ENCODE measurements at regions not wholly inside any gene's neighbourhood (a gene's known extent, or its start where the extent isn't known, plus 50 kb on each side); places are given as distances from the start of the nearest gene placed in this dataset.

DNA sequence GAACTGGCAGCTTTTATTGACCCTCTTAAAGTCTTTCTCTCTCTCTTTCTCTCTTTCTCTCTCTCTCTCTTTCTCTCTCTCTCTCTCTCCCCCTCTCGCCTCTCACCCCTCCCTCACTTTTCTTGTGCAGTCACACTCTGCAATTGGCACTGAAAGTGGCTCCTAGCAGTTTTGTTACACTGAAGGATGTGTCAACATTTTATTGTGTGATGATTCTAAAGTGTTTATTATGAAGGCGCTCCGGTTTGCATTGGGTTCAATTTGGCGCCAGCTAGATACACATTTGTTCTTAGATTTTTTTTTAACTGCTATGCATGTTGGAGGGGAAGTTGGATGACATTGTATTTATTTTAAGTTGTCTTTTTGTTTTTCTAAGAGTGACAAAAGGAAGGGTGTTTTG is 64.0 kb upstream of the CHRM3 start:
- DNase-seq (ENCODE audit: low spot score) = no peak
- no peak for ATAC-seq
- intact Hi-C loops (cut with DNase I) = no loop called here

- ATAC-seq (no peak), DNase-seq (ENCODE audit: low spot score) (no peak)
- intact Hi-C loops (cut with DNase I) = no loop called here
Observed at GRCh38 chr1:239321877-239322276, 64.5 kb upstream of the CHRM3 start.

- ATAC-seq = no peak
- DNase-seq (ENCODE audit: low spot score) = no peak
- intact Hi-C loops (cut with DNase I) = no loop called here
Observed at GRCh38 chr1:239317948-239318347, 68.4 kb upstream of the CHRM3 start.

DNA sequence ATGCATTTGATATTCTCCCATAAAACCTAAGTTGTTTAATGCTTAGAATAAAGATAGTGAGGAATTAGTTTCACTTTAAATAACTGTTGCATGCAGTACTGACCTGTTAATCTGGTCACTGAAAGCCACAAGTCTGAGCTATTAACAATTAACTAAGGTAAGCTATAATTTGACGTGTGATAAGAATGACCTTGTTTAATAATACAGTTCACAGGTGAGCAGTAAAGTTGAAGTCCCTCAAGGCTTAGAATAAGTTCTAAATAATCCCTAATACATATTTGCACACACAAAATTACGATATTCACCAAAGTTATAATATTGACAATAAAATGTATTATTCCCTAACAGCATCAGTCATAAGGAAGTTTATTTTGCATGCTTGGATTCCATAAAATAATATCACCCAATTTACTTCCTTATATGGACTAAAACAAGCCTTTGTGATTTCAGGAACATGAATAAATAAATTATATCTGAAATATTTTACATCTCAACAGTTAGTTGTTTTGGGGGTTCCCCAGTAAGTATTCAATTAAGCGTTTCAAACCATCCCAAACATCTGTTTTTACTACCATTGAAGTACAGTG is 70.6 kb upstream of the CHRM3 start:
- ATAC-seq = no peak
- intact Hi-C loops (cut with DNase I) = no loop called here
- DNase-seq (ENCODE audit: low spot score) = no peak

- intact Hi-C loops (cut with DNase I) = no loop called here
- DNase-seq (ENCODE audit: low spot score) (no peak), ATAC-seq (no peak)
Observed at GRCh38 chr1:239311331-239311730, 75.0 kb upstream of the CHRM3 start.

DNA sequence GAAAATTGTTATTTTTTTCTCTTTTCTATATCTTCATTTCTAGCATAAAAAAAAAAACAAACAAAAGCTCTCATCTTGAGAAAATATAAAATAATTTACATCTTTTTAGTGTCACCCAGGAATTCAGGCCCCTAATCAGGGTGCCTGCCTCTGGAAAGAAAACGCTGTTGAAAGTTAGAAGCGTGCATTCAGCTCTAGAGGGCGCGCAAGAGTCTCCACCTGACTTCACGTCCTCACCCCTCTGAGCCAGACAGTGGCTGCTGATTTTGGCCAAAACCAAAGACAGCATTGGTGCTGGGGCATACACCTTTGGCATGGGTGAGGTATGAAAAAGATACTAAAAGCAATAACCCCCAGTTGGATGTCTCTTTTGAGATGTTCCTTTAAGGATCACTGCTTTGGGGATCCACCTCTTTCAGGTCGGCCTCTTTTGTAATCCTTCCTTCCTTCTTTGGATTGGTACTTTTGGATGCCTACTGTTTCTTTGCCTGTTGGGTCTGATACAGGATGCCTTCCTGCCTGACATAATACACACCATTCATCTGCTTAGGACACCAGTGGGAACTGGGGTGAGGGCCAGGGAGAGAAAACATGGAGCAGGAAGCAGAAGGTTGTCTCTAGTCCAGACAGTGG is 77.6 kb upstream of the CHRM3 start:
- ATAC-seq = no peak

GRCh38 chr1:239307886-239308285 is 78.5 kb upstream of the CHRM3 start:
- DNase-seq (ENCODE audit: low spot score) = no peak
- ATAC-seq = no peak
- intact Hi-C loops (cut with DNase I) = no loop called here

More for the DNA sequence above, 77.6 kb upstream of the CHRM3 start:
- no peak for DNase-seq (ENCODE audit: low spot score)
- intact Hi-C loops (cut with DNase I) = no loop called here

DNA sequence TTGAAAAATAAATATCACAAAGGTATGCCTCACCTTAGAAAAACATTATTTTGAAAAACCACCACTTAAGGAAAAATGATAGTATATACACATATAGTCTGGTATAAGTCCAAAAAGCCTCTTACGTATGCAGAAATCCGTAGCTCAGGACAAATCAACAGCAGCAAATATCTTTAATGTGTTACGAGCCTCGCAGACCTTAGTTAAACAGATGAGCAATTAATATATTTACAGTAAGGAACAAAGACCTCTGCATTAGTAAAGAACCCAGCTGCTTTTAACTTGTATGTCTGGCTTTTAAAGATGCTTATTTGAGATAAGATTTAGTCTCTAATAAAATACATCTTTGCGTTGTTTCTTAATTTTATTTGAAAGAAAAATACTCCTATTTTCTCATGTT is 79.9 kb upstream of the CHRM3 start:
- no peak for DNase-seq (ENCODE audit: low spot score)
- intact Hi-C loops (cut with DNase I) = no loop called here
- no peak for ATAC-seq

DNA sequence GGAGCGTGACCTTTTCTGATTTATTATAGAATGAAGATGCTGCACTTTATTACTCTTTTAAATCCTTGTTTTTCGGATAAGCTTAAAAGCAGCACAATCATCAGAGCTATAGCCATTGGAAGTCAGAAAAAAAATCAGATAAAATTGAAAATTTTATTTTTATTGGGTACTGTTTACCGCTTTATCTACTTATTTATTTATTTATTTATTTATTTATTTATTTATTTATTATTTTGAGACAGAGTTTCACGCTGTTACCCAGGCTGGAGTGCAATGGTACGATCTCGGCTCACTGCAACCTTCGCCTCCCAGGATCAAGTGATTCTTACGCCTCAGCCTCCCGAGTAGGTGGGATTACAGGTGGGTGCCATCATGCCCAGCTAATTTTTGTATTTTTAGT is 83.1 kb upstream of the CHRM3 start:
- DNase-seq (ENCODE audit: low spot score) = no peak
- intact Hi-C loops (cut with DNase I) = no loop called here
- ATAC-seq = no peak

GRCh38 chr1:239302696-239303095 is 83.7 kb upstream of the CHRM3 start:
- no peak for DNase-seq (ENCODE audit: low spot score)
- intact Hi-C loops (cut with DNase I) = no loop called here
- no peak for ATAC-seq

- ATAC-seq = no peak
- intact Hi-C loops (cut with DNase I) = no loop called here
- DNase-seq (ENCODE audit: low spot score) = no peak
Observed at GRCh38 chr1:239301251-239301650, 85.1 kb upstream of the CHRM3 start.

DNA sequence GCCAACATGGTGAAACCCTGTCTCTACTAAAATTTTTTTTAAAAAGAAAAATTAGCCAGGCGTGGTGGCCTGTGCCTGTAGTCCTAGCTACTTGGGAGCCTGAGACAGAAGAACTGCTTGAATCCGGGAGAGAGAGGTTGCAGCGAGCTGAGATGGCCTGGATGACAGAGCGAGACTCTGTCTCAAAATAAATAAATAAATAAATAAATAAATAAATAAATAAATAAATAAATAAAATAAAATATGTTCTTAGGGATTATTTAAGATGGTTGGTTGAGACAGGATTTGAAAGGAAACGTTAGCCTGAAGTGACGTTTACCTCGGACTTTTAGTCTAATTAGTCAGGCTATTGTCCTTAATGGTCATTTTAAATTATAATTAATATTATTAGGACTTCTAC is 88.5 kb upstream of the CHRM3 start:
- intact Hi-C loops (cut with DNase I) = no loop called here
- no peak for DNase-seq (ENCODE audit: low spot score)
- ATAC-seq = no peak

DNA sequence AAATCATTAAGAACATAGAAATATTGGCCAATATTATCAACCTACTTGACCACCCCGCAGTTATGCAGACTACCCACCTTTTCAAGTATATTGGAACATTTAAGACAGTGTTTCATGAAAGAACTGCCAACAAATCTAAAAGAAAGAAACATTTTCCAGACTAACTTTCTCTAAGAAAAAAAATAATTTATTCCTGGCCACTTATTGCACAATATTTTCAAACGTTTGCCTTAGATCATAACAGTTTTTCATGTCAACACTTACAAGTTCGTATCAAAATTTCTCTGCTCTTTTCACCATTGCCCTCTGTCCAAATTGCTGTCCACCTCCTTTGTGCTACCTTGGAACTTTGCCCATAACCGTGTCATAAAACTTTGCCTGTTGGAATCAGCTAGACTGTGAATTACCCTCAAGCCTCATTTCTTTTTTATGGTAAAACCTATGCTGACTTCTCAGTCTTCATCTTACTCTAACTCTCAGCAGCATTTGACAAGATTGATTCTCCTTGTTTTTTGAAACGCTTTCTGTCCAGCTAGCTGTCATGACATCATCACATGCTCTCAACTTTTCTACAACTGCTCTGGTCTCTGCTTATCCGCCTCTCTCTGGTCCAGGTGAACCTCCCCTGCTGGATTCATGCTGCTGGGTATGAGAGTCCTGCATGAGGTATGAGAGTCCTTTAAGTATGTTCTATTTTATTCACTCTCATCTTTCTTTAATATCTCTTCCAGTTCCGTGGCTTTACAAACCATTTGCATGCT is 92.8 kb upstream of the CHRM3 start:
- intact Hi-C loops (cut with DNase I) = no loop called here
- ATAC-seq (no peak), DNase-seq (ENCODE audit: low spot score) (no peak)

DNA sequence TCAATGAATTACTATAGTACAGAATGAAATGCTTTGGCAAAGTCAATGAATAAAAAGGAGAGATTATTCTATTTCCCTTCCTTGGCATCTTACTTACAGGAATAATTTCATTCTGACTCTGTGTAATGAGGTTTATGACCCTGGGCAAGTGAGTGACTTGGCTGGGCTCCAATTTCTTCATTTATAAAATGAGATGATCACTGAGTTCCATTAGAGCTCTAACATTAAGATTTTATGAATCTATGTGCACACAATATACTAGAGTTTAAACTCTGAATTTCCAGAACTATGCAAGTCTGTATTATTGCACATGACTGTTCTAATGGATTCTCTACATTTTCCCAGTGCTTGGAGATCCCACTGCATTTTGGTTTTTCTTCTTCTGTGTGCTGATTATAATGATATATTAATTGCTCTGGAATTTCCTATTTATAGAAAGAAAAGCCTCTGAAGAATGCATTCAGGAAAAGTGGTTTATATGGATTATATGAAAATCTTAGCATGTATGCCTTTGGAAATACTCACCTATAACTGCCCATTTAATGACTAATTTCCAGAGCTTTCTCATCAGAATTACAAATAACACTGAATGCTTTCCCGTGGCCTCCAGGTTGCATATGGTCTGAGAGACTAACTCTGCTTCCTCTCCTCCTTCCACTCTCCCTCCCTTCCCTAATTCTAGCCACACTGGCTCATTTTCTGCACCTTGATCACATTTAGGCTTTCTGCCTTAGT is 97.4 kb upstream of the CHRM3 start:
- ATAC-seq (no peak), DNase-seq (ENCODE audit: low spot score) (no peak)
- intact Hi-C loops (cut with DNase I) = no loop called here

GRCh38 chr1:239287296-239287695 is 99.1 kb upstream of the CHRM3 start:
- intact Hi-C loops (cut with DNase I) = no loop called here
- DNase-seq (ENCODE audit: low spot score) = no peak
- no peak for ATAC-seq

GRCh38 chr1:239283216-239283615 is 103.2 kb upstream of the CHRM3 start:
- DNase-seq (ENCODE audit: low spot score) (no peak), ATAC-seq (no peak)
- intact Hi-C loops (cut with DNase I) = no loop called here

GRCh38 chr1:239282411-239282810 is 104.0 kb upstream of the CHRM3 start:
- intact Hi-C loops (cut with DNase I) = no loop called here
- DNase-seq (ENCODE audit: low spot score) (no peak), ATAC-seq (no peak)

DNA sequence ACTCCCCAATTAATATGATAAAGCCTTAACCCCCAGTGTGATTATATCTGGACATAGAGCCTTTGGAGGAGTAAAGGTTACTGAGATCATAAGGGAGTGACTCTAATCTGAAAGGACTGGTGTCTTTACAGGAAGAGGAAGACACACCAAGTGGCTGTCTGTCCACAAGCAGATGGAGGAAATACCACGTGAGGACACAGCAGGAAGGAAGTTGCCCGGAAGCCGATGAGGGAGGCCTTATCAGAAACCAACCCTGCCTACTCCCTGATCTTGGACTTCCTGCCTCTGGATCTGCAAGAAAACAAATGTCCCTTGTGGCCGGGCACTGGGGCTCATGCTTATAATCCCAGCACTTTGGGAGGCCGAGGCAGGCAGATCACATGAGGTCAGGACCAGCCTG is 110.3 kb upstream of the CHRM3 start:
- intact Hi-C loops (cut with DNase I) = no loop called here
- ATAC-seq = no peak
- no peak for DNase-seq (ENCODE audit: low spot score)

DNA sequence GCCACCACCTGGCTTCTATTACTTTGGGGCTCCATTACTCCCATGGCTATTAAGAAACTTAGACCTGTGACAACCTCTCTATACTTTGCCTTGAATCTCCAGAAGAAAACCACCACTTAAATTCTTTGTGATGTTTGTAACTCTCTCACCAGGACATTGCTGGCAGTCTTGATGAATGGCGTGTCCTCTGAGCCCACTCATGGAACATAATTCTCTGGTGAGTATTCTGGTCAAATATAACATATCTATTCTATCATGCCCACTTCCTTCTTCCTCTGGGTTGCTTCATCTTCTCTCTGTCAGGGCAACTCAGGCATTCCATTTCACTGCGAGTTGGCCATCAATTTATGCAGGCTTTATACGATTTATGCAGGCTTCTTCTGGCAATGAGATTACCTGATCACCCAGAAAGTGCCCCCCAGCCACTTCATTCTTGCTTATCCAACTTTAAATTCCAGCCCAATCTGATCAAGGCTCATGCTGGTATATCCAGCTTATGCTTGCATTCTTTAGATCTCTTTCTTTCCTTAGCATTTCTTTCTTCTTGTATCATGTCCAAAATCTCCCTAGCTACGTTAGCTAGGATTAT is 112.0 kb upstream of the CHRM3 start:
- DNase-seq (ENCODE audit: low spot score) = no peak
- intact Hi-C loops (cut with DNase I) = no loop called here
- ATAC-seq = no peak

DNA sequence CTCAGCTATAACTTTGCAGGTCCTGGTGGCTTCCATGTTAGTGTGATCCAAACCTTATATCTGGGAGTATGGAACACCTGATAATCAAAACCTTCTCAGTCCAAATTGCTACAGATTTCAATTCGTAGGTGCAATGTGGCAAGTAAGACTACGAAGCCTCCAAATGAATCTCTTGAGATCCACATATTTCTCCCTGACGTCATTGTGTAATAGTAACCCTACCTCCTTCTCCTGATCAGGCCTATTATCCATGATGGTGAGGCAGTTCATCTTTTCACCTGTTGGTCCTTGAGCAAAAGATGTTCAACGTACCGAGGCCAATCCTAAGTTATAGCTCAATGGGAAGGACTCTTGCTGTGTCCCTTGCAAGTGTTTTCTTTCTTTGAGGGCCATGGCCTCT is 115.9 kb upstream of the CHRM3 start:
- intact Hi-C loops (cut with DNase I) = no loop called here
- DNase-seq (ENCODE audit: low spot score) (no peak), ATAC-seq (no peak)
